ENCODE measurements at regions not wholly inside any gene's neighbourhood (a gene's known extent, or its start where the extent isn't known, plus 50 kb on each side); places are given as distances from the start of the nearest gene placed in this dataset.

- TF ChIP-seq OSR1 (CRISPR knock-in tag; IDR thresholded peaks at IDR 0.05) (no peak), ZNF565 (CRISPR knock-in tag; conservative IDR thresholded peaks at IDR 0.05; ENCODE audit: low read depth) (no peak), ZFP30 (CRISPR knock-in tag; IDR thresholded peaks at IDR 0.05) (no peak), GLIS3 (CRISPR knock-in tag; IDR thresholded peaks at IDR 0.05) (no peak), ZC3H10 (CRISPR knock-in tag; IDR thresholded peaks at IDR 0.05) (no peak), ESRRG (CRISPR knock-in tag; IDR thresholded peaks at IDR 0.05) (no peak), SNAI2 (CRISPR knock-in tag; IDR thresholded peaks at IDR 0.05) (no peak), RARB (CRISPR knock-in tag; IDR thresholded peaks at IDR 0.05) (no peak), ARNTL (CRISPR knock-in tag; IDR thresholded peaks at IDR 0.05; ENCODE audit: borderline replicate concordance, low read depth) (no peak), TSHZ2 (CRISPR knock-in tag; IDR thresholded peaks at IDR 0.05) (no peak), PPARA (CRISPR knock-in tag; IDR thresholded peaks at IDR 0.05; ENCODE audit: borderline replicate concordance) (no peak), ISL1 (CRISPR knock-in tag; IDR thresholded peaks at IDR 0.05) (no peak), BACH2 (CRISPR knock-in tag; IDR thresholded peaks at IDR 0.05; ENCODE audit: borderline replicate concordance) (no peak), TCF4 (CRISPR knock-in tag; IDR thresholded peaks at IDR 0.05; ENCODE audit: borderline replicate concordance) (no peak), CSRNP3 (CRISPR knock-in tag; IDR thresholded peaks at IDR 0.05) (no peak), ZNF70 (CRISPR knock-in tag; IDR thresholded peaks at IDR 0.05) (no peak), TOX (CRISPR knock-in tag; IDR thresholded peaks at IDR 0.05; ENCODE audit: borderline replicate concordance) (no peak)
- no peak for ATAC-seq
These were observed 191.5 kb upstream of the BLID start for GRCh38 chr11:122307476-122308035.

GRCh38 chr11:122306831-122307391, 190.9 kb upstream of the BLID start:
- TF ChIP-seq ESRRG (CRISPR knock-in tag; IDR thresholded peaks at IDR 0.05) (no peak), POU6F1 (CRISPR knock-in tag; IDR thresholded peaks at IDR 0.05; ENCODE audit: borderline replicate concordance, low read depth) (no peak)
- ATAC-seq, result no peak

GRCh38 chr11:122305426-122306320, 189.7 kb upstream of the BLID start:
- ATAC-seq, result no peak
- TF ChIP-seq GLIS3 (CRISPR knock-in tag; IDR thresholded peaks at IDR 0.05) (no peak), ZFP3 (CRISPR knock-in tag; IDR thresholded peaks at IDR 0.05) (no peak), CSRNP3 (CRISPR knock-in tag; IDR thresholded peaks at IDR 0.05) (no peak), OSR1 (CRISPR knock-in tag; IDR thresholded peaks at IDR 0.05) (no peak), ESRRG (CRISPR knock-in tag; IDR thresholded peaks at IDR 0.05) (no peak), ZFP30 (CRISPR knock-in tag; IDR thresholded peaks at IDR 0.05) (no peak), TOX (CRISPR knock-in tag; IDR thresholded peaks at IDR 0.05; ENCODE audit: borderline replicate concordance) (no peak), ZNF70 (CRISPR knock-in tag; IDR thresholded peaks at IDR 0.05) (no peak), BACH2 (CRISPR knock-in tag; IDR thresholded peaks at IDR 0.05; ENCODE audit: borderline replicate concordance) (no peak), ZNF8 (CRISPR knock-in tag; IDR thresholded peaks at IDR 0.05) (no peak), TCF4 (CRISPR knock-in tag; IDR thresholded peaks at IDR 0.05; ENCODE audit: borderline replicate concordance) (no peak), PATZ1 (CRISPR knock-in tag; IDR thresholded peaks at IDR 0.05; ENCODE audit: borderline replicate concordance) (no peak), POU6F1 (CRISPR knock-in tag; IDR thresholded peaks at IDR 0.05; ENCODE audit: borderline replicate concordance, low read depth) (no peak), CSDC2 (CRISPR knock-in tag; IDR thresholded peaks at IDR 0.05) (no peak), CREB5 (CRISPR knock-in tag; IDR thresholded peaks at IDR 0.05; ENCODE audit: low read depth) (no peak), PPARA (CRISPR knock-in tag; IDR thresholded peaks at IDR 0.05; ENCODE audit: borderline replicate concordance) (no peak), ZNF565 (CRISPR knock-in tag; conservative IDR thresholded peaks at IDR 0.05; ENCODE audit: low read depth) (no peak)

Measured in SK-N-SH treated with all-trans-retinoic acid at 6 μM for 48 hours (cell line).